PC-9 (cell line): ENCODE measurements at regions not wholly inside any gene's neighbourhood (a gene's known extent, or its start where the extent isn't known, plus 50 kb on each side); places are given as distances from the start of the nearest gene placed in this dataset.

Experiments
- CTCF ChIP-seq: fragments of 200-600 bp; sonication (generic); conservative IDR thresholded peaks from 2 replicates; pipeline ENCODE4 v1.6.1; 2017; ENCODE audit warnings: mixed run types, antibody characterized with exemption, mild to moderate bottlenecking, moderate library complexity
- EZH2 ChIP-seq: fragments of 200-600 bp; sonication (generic); IDR thresholded peaks from 2 replicates; pipeline ENCODE4 v1.8.0; 2017; ENCODE audit warnings: antibody characterized with exemption, low read depth

- TF ChIP-seq CTCF (no peak), EZH2 (no peak)
These were observed 465.0 kb downstream of the TSHZ3 start for GRCh38 chr19:30884146-30884812.
